Activated naive CD8-positive, alpha-beta T cell treated with anti-CD3 and anti-CD28 coated beads, Interleukin-2, amount 10 ng/mL, durations not matched to agents 7 days and 5 days (primary cell): ENCODE measurements at regions not wholly inside any gene's neighbourhood (a gene's known extent, or its start where the extent isn't known, plus 50 kb on each side); places are given as distances from the start of the nearest gene placed in this dataset.

Experiments used
- ATAC-seq: fragments of 150-1000 bp; cut with Tn5 transposase; one replicate; pipeline ENCODE4 v1.10.0; 2021; ENCODE audit warnings: low read depth, moderate library complexity
- POLR2A ChIA-PET: fragments of 350-600 bp; sonication (Branson Sonifier 250); formaldehyde crosslinking; loops from one replicate; lab custom pipeline; 2021; ENCODE audit warnings: antibody characterized with exemption; lab: Charles Lee
- DNase-seq: peaks from one replicate; pipeline ENCODE4 v3.0.0; 2021
- H3K27ac Mint-ChIP-seq: one replicate; pipeline ENCODE4 v1.8.0; 2022; ENCODE audit warnings: mild to moderate bottlenecking, mixed read lengths
- H3K27me3 Mint-ChIP-seq: one replicate; pipeline ENCODE4 v1.8.0; 2022; ENCODE audit warnings: mild to moderate bottlenecking, moderate library complexity, mixed read lengths
- H3K36me3 Mint-ChIP-seq: one replicate; pipeline ENCODE4 v1.8.0; 2021; ENCODE audit warnings: mild to moderate bottlenecking, mixed read lengths
- H3K4me1 Mint-ChIP-seq: one replicate; pipeline ENCODE4 v1.8.0; 2021; ENCODE audit warnings: mixed read lengths
- H3K4me3 Mint-ChIP-seq: one replicate; pipeline ENCODE4 v1.8.0; 2022; ENCODE audit warnings: mild to moderate bottlenecking, moderate library complexity, mixed read lengths
- H3K9me3 Mint-ChIP-seq: one replicate; pipeline ENCODE4 v1.8.0; 2021; ENCODE audit warnings: mixed read lengths

DNA sequence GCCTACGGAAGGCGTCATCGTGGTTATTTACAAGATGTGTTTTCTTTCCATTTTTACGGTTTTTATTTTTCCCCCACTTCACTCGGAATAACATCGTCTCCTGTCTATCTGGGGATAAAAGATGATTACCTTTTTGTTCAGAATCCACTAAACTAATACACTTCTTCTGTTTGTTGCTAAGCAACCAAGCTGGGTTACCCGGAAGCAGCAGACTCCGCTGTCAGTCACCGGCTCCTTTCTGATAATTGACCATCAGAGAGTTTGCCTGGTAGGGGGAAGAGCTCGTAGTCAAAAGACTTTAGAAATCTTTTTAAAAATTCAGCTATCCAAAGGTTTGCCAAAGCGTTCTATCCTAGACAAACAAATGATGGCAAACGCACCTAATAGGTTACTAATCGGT lies 75.0 kb upstream of the SFMBT2 start:
- DNase-seq, result no peak
- no peak for ATAC-seq
- Mint-ChIP-seq H3K36me3 (peaks cover 33% of the 10 kb centered on the region), H3K27me3 (no peaks in the 10 kb centered on the region), H3K27ac (peak overlapping the region; percentile 100), H3K4me3 (peak overlapping the region; percentile 76), H3K9me3 (peaks cover 12% of the 10 kb centered on the region), H3K4me1 (peaks cover 73% of the 10 kb centered on the region)
- POLR2A ChIA-PET, result interaction anchor here (0.6 to 2.9 kb wide), 3 partner anchors 22 to 560 kb away, joined by 6 to 24 read pairs (median 20); partner anchors contain the start of gene SFMBT2

DNA sequence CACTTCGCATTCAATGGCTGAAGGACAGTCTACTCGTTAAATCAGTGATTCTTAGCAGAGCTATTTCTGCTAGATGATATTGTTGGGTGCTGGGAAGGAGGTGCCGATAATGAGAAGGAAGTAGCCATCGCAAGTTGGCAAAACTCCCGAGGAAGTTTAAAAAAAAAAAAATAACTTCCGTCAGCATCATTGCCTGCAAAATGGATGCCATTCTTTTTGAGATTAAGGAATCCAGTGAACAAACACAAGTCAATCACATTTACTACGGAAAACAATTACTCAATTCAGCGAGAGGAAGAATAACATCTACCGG lies 74.4 kb upstream of the SFMBT2 start:
- H3K4me3 Mint-ChIP-seq, result peak overlapping the region; percentile 76
- POLR2A ChIA-PET, result interaction anchor here (0.7 to 2.9 kb wide), 8 partner anchors 9 to 636 kb away, joined by 3 to 24 read pairs (median 4); partner anchors contain the start of genes ATP5F1C, KIN and SFMBT2
- H3K27me3 Mint-ChIP-seq, result no peaks in the 10 kb centered on the region
- ATAC-seq (no peak), DNase-seq (no peak)
- H3K9me3 Mint-ChIP-seq, result peaks cover 11% of the 10 kb centered on the region
- H3K36me3 Mint-ChIP-seq, result peaks cover 28% of the 10 kb centered on the region
- peak overlapping the region; percentile 100 for H3K27ac Mint-ChIP-seq
- H3K4me1 Mint-ChIP-seq, result peaks cover 77% of the 10 kb centered on the region

DNA sequence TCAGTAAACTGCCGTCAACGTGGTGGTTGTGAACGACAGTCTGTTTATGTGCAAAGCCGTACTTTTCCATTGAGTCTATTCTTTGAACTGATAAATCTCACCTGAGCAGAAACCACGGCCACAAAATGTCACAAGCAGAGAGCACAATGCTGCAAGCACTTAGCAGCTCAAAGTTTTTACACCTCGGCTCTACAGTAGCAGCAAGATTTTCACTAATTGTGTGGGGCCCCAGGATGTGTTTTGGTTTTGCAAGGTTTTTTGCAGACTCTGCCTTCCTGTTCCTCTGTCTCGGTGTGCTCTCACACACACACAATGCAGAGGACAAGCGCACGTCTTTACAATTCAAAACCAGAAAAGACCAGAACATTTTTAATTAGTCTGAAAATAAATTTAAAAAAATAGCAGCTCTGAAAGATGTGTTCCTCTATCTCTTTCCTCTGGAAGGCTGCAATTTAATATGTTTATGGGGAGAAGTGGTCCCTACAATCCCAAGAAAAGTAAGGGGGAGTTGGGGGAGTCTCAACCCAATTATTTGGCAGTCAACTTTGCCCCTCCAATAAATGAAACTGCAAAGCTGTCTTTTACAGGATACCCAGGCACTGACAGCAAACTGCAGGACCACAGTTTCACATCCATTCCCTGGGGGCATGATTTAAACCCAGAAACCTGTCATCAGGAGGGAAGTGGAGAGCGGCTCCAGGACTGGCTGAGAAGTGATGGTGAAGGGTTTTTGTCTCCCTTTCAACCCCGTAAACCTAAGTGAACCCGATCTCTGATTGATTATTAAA lies 73.8 kb upstream of the SFMBT2 start:
- Mint-ChIP-seq H3K4me3 (peak overlapping the region; percentile 76), H3K36me3 (peaks cover 25% of the 10 kb centered on the region), H3K27ac (peak overlapping the region; percentile 100), H3K4me1 (peaks cover 82% of the 10 kb centered on the region), H3K9me3 (peaks cover 11% of the 10 kb centered on the region), H3K27me3 (no peaks in the 10 kb centered on the region)
- ATAC-seq (peak; percentile 95), DNase-seq (peak; percentile 47)
- POLR2A ChIA-PET, result interaction anchor here (0.5 to 2.9 kb wide), 18 partner anchors 8 to 1422 kb away, joined by 3 to 24 read pairs (median 3); partner anchors contain the start of genes ATP5F1C, GATA3, IL2RA and KIN

DNA sequence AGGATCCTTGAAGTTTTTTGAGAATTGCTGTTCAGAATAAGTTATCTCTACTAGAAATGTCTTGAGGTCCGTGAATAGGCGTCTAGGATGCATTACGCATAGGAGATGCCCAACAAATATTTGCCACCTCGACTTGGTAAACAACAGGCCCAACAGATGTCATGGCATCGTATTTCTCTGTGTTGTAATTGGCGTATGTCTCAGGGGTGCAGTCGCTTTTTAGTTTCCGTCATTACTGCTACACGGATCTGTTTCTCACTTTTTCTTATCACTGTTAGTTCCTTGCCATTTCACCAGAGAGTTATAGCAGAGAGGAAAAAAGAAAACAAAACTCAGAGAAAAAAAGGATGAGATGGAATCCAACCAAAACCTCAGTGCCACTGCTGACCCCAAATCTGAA lies 73.0 kb upstream of the SFMBT2 start:
- Mint-ChIP-seq H3K9me3 (peaks cover 11% of the 10 kb centered on the region), H3K27me3 (no peaks in the 10 kb centered on the region)

DNA sequence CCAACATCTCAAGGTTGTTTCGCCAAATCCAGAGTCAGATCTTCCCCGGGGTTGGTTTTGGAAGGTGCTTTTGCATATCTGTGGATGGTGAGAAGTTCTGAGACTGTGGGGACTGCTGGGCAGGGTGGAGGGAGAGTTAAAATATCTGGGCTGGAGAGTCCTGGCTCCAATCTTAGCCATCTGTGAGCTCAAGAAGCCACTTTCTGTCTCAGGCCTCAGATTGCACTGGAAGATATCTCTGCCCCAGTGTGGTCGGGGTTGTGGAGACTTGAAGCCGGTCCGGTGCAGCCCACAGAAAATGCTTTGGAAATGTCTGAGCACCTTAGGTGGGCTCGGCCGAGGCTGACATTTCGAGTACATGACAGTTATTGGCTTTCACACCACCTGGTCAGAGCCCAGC lies 72.2 kb upstream of the SFMBT2 start:
- H3K27me3 Mint-ChIP-seq, result no peaks in the 10 kb centered on the region
- H3K27ac Mint-ChIP-seq, result peak overlapping the region; percentile 100
- DNase-seq (no peak), ATAC-seq (no peak)
- POLR2A ChIA-PET, result interaction anchor here (0.6 to 1.5 kb wide), 5 partner anchors 13 to 571 kb away, joined by 3 to 9 read pairs (median 4); partner anchors contain the start of gene GATA3
- peak overlapping the region; percentile 78 for H3K4me3 Mint-ChIP-seq
- H3K9me3 Mint-ChIP-seq, result peaks cover 9% of the 10 kb centered on the region
- H3K4me1 Mint-ChIP-seq, result peaks cover 79% of the 10 kb centered on the region
- peaks cover 26% of the 10 kb centered on the region for H3K36me3 Mint-ChIP-seq

More for the DNA sequence above, 73.0 kb upstream of the SFMBT2 start:
- peak overlapping the region; percentile 78 for H3K4me3 Mint-ChIP-seq
- H3K4me1 Mint-ChIP-seq, result peaks cover 80% of the 10 kb centered on the region
- peak overlapping the region; percentile 100 for H3K27ac Mint-ChIP-seq
- H3K36me3 Mint-ChIP-seq, result peaks cover 26% of the 10 kb centered on the region
- ATAC-seq (no peak), DNase-seq (no peak)
- POLR2A ChIA-PET, result interaction anchor here (0.5 to 2.9 kb wide), 14 partner anchors 9 to 570 kb away, joined by 3 to 24 read pairs (median 3); partner anchors contain the start of genes ATP5F1C, GATA3, KIN and SFMBT2

DNA sequence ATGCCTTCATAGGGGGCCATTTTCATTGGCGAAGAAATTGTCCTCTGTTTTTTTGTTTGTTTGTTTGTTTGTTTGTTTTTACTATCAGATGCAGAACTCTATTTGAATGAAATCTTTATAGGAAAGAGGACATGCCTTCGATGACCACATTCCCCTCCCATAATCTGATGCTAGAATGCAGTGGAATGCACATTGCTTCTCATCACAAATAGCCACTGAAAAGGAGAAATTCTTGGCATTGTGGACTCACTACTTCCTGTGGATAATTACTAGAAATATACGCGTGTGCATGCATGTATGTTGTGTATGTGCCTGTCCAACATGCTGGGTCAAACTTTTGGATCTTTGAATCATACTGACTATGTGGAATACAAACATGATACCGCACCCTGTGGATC lies 70.5 kb upstream of the SFMBT2 start:
- Mint-ChIP-seq H3K9me3 (peaks cover 7% of the 10 kb centered on the region), H3K27ac (peak overlapping the region; percentile 91), H3K36me3 (peaks cover 25% of the 10 kb centered on the region), H3K4me1 (peaks cover 74% of the 10 kb centered on the region), H3K4me3 (peak overlapping the region; percentile 70), H3K27me3 (no peaks in the 10 kb centered on the region)
- no peak for ATAC-seq
- POLR2A ChIA-PET, result interaction anchor here (1.5 kb wide), 1 partner anchor 20 kb away, joined by 5 read pairs; no protein-coding TSS in a partner anchor
- DNase-seq, result no peak

DNA sequence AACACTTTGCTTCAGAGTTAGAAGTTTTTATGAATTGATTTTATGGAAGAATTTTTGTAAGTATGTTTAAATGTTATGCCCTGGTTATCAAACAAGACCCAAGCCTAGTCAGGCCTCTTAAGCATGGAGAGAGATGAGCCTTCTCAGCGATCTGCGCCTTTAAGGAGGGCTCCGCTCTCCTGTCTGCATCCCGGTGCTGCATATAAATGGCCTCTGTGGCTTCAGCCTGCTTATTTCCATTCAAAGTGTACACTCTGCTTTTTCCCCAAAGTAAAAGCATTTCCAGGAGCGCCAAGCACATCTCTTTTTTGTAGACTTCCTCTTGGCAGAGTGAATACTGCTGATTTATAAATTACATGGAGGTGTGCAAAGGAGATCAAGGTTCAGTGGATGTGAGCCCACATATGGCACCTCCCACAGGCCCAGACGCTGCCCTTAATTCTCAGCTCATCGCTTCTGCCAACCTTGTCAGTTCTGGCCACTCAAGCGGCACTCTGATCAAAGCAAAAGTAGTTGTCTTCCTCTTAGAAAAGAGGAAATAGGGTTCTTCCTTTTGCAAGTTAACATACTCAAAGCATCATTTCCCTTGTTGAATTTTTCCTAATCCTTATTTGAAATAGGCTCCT lies 70.0 kb upstream of the SFMBT2 start:
- Mint-ChIP-seq H3K27me3 (no peaks in the 10 kb centered on the region), H3K36me3 (peaks cover 23% of the 10 kb centered on the region), H3K27ac (peak overlapping the region; percentile 91), H3K9me3 (peaks cover 7% of the 10 kb centered on the region), H3K4me1 (peaks cover 70% of the 10 kb centered on the region), H3K4me3 (peak overlapping the region; percentile 70)
- no peak for ATAC-seq
- no peak for DNase-seq
- POLR2A ChIA-PET, result interaction anchor here (1.5 kb wide), 1 partner anchor 20 kb away, joined by 5 read pairs; no protein-coding TSS in a partner anchor

DNA sequence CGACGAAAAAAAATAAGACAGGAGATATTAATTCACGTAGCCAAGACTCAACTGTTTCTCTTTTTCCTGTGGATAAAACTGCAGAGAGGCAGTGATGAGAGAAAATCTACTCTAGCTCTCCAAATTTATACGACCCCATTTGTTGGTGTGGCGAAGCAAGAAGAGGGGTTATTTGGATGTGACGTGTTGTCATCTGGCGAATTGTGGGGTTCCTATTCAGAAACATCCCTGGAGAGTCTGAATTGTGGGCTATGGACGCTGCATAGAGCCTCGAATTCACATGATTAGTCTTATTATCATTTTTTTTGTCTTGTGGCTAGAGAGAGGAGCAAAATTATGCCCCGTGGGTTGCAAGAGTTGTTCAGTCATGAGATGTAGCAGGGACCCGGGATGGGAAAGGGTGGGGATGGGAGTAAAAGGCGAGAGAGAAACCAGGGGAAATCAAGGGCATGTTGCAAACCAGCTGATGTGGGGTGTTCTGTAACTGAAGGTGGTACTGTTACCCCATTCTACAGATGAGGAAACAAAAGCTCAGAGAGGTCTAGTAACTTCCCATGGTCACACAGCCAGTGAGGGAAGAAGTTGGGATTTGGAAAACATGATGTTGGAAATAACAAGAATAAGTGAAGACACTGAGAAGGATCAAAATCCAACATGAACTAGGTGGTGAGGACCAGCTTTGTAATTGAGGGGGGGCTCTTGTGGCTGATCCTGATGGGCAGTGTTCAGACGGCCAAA lies 69.2 kb upstream of the SFMBT2 start:
- peaks cover 66% of the 10 kb centered on the region for H3K4me1 Mint-ChIP-seq
- ATAC-seq, result no peak
- peak overlapping the region; percentile 86 for H3K27ac Mint-ChIP-seq
- POLR2A ChIA-PET, result interaction anchor here (1.5 kb wide), 1 partner anchor 21 kb away, joined by 5 read pairs; no protein-coding TSS in a partner anchor
- H3K27me3 Mint-ChIP-seq, result no peaks in the 10 kb centered on the region
- no peak for DNase-seq
- H3K4me3 Mint-ChIP-seq, result peak overlapping the region; percentile 73
- peaks cover 7% of the 10 kb centered on the region for H3K9me3 Mint-ChIP-seq
- H3K36me3 Mint-ChIP-seq, result peaks cover 19% of the 10 kb centered on the region

DNA sequence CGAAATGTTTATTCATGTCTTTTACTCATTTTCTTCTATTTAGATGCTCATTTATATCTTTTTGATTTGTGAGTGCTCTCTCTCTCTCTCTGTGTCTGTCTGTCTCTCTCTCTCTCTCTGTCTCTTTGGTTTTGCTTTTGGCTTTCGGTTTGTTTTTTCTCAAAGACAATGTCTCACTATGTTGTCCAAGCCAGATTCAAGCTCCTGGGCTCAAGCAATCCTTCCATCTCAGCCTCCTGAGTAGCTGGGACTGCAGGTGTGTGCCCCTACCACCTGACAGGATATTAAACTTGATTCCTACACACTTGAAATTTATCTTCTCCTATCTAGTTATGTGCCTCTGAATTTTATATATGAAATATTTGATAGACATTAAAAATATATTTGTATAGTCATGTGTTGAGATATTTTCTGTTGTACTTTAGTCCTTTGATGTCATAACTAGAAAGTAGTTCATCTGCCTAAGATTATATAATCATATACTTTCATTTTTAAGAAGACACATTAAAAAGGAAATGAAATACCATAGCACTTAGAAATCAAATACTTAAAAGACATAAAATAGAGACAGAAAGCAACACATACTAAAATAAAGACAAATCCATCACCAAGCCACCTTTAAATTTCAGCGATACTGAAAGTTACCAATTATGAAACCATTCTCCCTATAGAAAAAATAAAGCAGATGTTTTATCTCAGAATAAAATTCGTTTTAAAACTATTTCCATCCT lies 68.1 kb upstream of the SFMBT2 start:
- peaks cover 19% of the 10 kb centered on the region for H3K36me3 Mint-ChIP-seq
- peaks cover 58% of the 10 kb centered on the region for H3K4me1 Mint-ChIP-seq
- peaks cover 7% of the 10 kb centered on the region for H3K9me3 Mint-ChIP-seq
- no peaks in the 10 kb centered on the region for H3K27me3 Mint-ChIP-seq
- H3K4me3 Mint-ChIP-seq, result peak overlapping the region; percentile 76
- POLR2A ChIA-PET, result no interaction called here
- ATAC-seq (no peak), DNase-seq (no peak)
- peak overlapping the region; percentile 87 for H3K27ac Mint-ChIP-seq

DNA sequence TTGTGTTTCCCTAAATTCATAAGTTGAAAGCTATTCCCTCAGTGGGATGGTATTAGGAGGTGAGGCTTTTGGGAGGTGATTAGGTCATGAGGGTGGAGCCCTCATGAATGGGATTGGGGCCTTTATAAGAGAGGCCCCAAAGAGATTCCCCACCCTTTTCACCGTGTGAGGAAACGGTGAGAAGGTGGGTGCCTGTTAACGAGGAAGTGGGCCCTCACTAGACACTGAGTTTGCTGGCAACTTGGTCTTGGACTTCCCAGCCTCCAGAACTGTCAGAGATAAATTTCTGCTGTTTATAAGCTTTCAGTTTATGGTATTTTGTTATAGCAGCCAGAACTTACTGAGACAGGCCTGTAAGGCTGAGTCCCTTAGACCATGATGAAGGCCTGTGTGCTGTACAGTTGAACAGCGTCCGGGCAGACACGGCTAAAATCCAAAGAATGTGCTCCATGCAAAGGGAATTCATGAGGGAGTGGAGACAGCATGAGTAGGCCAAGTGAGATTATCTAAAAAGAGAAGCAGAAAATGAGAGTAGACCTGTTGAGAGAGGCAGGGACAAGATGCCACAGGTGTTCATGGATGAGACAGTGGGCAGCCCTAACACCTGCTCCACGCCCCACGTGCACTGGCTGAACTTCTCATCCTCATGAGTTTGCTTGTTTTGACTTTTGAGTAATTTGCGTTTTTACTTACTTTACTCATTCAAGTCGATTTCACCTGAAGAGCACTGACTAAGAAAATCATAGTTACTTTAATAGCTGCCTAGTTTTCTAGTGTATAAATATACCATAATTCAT lies 66.9 kb upstream of the SFMBT2 start:
- peaks cover 5% of the 10 kb centered on the region for H3K9me3 Mint-ChIP-seq
- H3K27me3 Mint-ChIP-seq, result no peaks in the 10 kb centered on the region
- peaks cover 13% of the 10 kb centered on the region for H3K36me3 Mint-ChIP-seq
- no peak for ATAC-seq
- POLR2A ChIA-PET, result no interaction called here
- DNase-seq, result no peak
- no peak overlapping the region for H3K4me3 Mint-ChIP-seq
- H3K27ac Mint-ChIP-seq, result no peak overlapping the region
- H3K4me1 Mint-ChIP-seq, result peaks cover 50% of the 10 kb centered on the region

DNA sequence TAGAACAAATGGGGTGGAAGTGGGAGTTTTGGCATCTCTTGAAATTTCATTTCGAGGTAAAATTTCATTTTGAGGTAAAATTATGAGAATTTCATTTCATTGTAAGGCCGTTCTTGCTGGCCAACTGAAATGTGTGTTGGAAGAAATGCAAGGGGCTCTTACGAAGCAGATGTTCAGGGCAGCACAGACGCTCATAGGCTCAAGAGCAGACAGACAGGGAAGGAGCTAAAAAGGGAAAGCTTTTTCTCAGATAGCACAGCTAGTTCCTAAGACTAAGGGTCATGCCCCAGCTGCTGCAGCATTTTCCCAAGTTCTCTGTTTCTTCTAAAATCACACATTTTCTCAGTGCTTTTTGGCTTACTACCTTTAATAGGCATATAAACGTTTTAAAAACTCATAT lies 65.1 kb upstream of the SFMBT2 start:
- Mint-ChIP-seq H3K27ac (no peak overlapping the region), H3K36me3 (peaks cover 10% of the 10 kb centered on the region), H3K27me3 (no peaks in the 10 kb centered on the region), H3K9me3 (peaks cover 5% of the 10 kb centered on the region), H3K4me1 (peaks cover 48% of the 10 kb centered on the region), H3K4me3 (no peak overlapping the region)
- no peak for ATAC-seq
- DNase-seq, result no peak
- POLR2A ChIA-PET, result no interaction called here
